GM18505 (cell line): ENCODE measurements at regions not wholly inside any gene's neighbourhood (a gene's known extent, or its start where the extent isn't known, plus 50 kb on each side); places are given as distances from the start of the nearest gene placed in this dataset.

ENCODE experiments used
- ATAC-seq: cut with Tn5 transposase; IDR thresholded peaks from one replicate; pipeline ENCODE4 v1.9.1; 2021; ENCODE audit not compliant: unreplicated experiment
- POLR2A ChIP-seq: IDR thresholded peaks from 4 replicates; pipeline ENCODE4 v1.6.1; 2011; ENCODE audit warnings: borderline replicate concordance; ENCODE audit not compliant: insufficient read depth, insufficient read length; ENCODE audit errors: extremely low read depth

GRCh38 chr2:60073201-60073600 lies 480.3 kb downstream of the BCL11A start:
- no peak for ATAC-seq
- no peak for TF ChIP-seq POLR2A

- no peak for TF ChIP-seq POLR2A
Measured at GRCh38 chr2:60072609-60073008, 480.8 kb downstream of the BCL11A start.

DNA sequence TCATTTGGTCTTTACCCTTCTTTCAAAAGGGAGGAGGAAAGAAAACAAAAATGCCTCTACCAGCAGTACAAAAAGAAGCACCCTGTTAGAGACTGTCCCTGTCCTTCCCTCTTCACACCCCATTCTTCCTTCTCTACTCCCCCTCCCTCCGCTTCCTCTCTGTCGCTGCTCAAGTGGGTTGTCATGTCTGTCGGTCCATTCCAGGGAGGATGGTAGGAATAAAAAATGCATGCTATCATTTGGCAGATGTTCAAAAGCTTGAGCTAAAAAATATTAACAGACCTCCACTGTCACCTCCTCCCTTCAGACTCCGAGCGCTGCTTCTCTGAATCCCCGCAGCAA lies 482.0 kb downstream of the BCL11A start:
- no peak for TF ChIP-seq POLR2A
- ATAC-seq = no peak

More at GRCh38 chr2:60072609-60073008, 480.8 kb downstream of the BCL11A start:
- ATAC-seq = no peak

GRCh38 chr2:60070736-60071489 lies 482.5 kb downstream of the BCL11A start:
- no peak for TF ChIP-seq POLR2A
- no peak for ATAC-seq

- ATAC-seq = no peak
- TF ChIP-seq POLR2A = no peak
Measured at GRCh38 chr2:60070196-60070595, 483.3 kb downstream of the BCL11A start.

DNA sequence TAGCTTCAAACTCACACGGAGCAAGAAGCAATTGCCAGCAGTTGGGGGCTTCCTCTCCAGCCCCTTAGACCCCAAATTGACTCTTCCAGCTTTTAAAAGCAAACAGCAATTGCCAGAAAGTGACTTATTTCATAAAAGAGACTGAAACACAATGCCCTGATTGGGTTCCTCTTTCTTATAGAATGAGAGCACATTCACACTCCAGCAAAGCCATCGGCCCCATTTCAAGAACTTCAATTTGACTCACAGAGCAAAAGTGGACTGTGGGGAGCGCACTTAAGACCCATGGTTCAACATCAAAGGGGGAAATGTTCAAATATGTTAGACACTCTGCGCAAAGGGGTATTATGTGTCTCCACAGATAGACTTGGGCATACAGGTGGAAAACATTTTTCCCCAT lies 484.7 kb downstream of the BCL11A start:
- no peak for ATAC-seq
- no peak for TF ChIP-seq POLR2A

- TF ChIP-seq POLR2A = no peak
- ATAC-seq = no peak
Measured at GRCh38 chr2:60067006-60067405, 486.4 kb downstream of the BCL11A start.

DNA sequence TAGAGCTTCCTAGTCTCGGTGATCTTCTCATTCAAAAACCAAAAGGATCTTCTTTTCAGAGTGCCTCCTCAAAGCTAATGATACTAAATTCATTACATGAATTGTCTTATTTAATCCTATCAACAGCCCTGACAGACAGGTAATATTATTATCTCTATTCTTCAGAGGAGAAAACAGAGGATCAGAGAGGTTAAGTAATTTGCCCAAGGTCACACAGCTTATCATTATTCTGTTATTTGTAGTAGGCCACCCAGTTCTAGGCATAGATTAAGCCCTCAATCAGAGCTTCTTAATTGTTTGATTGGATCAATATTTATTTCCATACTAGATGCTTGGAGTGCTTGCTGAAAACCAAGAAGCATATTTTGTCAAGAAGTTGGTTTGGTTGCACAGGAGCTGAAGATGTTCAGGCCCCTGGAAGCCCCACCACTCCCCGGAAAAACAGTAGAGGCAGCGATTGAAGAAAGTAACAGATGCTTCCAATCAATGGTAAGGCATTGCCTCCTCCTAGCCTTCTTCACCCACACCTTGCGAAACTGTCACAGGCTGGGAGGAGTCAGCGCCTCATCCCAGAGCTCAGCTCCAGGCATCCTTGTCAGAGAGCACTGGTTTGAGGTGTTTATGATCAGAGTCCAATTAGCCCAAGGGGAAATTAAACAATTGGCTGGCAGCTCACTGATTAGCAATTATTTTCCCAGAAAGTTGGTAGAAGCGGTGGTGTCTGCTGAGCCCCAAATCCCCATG lies 487.2 kb downstream of the BCL11A start:
- no peak for TF ChIP-seq POLR2A
- no peak for ATAC-seq

GRCh38 chr2:60064687-60065389 lies 488.6 kb downstream of the BCL11A start:
- no peak for TF ChIP-seq POLR2A

GRCh38 chr2:60058781-60059180 lies 494.7 kb downstream of the BCL11A start:
- no peak for TF ChIP-seq POLR2A
- ATAC-seq = no peak

More at GRCh38 chr2:60064687-60065389, 488.6 kb downstream of the BCL11A start:
- ATAC-seq = no peak

DNA sequence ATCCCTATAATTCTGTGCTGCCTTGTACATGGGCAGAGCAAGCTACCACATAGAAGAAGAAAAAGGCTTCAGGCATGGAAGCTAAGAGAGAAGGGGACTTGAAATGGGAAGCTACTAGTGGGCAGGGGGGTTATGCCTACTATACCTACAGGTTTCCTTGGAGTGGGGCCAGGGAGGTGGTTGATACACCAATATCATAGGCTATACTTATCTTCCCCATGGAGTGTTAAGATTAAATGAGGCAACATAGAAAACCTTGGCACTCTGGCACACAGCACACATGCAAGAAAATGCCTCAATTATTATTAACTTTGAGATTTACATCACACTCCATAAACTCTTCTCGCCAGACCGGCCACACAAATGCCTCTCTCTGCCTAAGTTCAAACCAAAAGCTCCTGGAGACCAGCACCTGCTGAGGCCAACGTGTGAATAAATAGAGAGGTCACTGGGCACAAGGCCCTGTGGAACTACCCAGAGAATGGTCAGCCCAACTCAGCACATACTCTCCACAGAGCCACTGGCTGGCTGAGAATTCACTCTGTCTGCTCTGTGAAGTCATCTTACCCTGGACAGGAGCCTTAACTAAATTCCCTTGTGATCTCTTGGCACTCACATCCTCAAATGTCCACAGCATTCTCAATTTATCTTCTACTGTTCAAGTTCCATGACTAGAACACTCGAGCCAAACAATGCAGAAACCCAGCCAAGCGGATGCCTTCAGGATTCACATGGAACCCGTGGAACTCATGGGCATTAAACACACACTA lies 498.7 kb downstream of the BCL11A start:
- ATAC-seq = no peak
- no peak for TF ChIP-seq POLR2A

GRCh38 chr2:60053791-60054190 lies 499.7 kb downstream of the BCL11A start:
- no peak for TF ChIP-seq POLR2A
- no peak for ATAC-seq

GRCh38 chr2:60052601-60053000 lies 500.9 kb downstream of the BCL11A start:
- ATAC-seq = no peak
- no peak for TF ChIP-seq POLR2A

DNA sequence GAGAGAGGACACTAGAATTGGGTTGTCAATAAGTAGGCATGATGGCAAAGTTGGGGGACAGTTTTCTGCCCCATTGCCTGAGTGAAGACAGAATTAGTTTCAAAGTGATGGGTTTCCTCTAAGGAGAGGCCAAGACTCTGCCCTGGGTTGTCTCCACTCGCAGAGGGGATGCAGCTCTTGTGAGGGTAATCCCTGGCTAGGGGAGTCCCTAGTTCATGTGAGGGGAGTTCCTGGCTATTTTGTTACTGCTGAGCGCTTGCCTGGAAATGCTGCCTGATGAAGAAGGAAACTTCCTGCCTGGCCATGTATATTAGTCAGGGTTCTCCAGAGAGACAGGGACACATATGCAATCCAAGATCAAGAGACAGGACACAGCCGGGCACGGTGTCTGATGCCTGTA lies 501.5 kb downstream of the BCL11A start:
- no peak for TF ChIP-seq POLR2A
- no peak for ATAC-seq

DNA sequence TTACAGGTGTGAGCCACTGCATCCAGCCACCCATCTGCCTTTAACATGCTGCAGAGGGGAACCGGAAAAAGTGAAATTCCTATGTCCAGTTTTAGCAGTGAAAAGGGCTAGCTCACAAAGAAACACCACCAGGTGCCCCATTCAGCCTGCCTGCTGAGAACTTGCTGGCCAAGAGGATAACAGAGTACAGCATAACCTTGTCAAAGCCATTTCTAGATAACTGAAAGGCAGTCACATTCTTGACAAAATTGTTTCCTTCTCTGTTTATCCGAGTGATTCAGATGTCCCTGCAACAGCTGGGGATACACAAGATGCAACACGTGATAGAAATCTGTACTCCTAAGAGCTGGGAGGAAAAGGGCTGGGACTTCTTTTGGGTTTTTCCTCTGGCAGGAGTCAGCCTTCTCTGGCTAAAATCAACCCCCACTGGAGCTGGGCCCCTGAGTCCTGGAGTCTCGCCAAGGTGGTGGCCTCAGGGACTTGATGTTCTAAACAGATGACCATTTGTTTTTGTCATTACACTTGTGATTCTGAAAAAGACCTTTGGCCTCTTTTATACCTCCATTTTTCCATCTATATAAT lies 505.4 kb downstream of the BCL11A start:
- ATAC-seq = no peak
- TF ChIP-seq POLR2A = no peak
